GM04503 (cell line): ENCODE measurements at regions not wholly inside any gene's neighbourhood (a gene's known extent, or its start where the extent isn't known, plus 50 kb on each side); places are given as distances from the start of the nearest gene placed in this dataset.
A peak's percentile ranks its signal among the peaks of the same experiment; 100 is the strongest.
"Not testable (repeated sequence)": the region's sequence is repeated elsewhere in the genome, so short reads cannot be mapped to it uniquely, and the experiment has no call there.

Source experiments
- DNase-seq: peaks from one replicate; pipeline ENCODE4 v3.0.0-alpha.2; 2012; ENCODE audit warnings: low read depth

DNA sequence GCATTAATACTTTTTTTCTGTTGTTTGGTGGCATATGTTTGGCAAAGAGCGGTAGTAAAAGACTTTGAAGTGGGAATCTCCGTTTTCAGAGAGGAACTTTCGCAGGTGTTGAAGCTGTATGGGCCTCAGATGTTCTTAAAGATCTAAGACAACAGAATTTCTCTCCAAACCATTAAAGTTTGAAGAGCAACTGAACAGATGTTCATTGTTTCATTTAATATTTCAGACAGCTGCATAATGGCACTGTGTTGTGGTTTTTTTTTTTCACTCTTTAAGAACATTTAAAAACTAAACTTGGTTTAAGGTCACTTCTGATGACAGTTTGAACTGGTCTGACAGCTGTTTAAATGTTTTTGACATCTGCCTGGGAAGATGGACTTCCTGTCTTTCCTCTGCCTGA, 882.7 kb upstream of the PCDH10 start:
- no peak for DNase-seq

DNA sequence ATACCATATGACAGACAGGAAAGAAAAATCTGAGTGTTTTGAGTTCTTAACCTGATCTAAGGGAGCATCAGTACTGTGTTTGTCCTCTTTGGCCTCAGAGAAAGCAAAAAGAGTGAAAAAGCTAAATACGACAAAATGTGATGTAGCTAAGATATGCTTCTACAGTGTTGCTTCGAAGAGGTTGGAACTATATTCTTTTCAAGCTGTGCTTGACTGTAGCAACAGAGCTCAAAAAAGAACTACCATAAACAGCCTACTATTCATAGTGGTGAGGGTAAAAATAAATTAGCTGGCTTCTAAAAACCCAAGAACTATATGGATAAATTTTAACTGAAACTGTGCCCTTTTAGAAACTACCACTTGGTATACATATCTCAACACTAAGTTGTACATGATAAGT, 881.8 kb upstream of the PCDH10 start:
- DNase-seq: no peak

DNA sequence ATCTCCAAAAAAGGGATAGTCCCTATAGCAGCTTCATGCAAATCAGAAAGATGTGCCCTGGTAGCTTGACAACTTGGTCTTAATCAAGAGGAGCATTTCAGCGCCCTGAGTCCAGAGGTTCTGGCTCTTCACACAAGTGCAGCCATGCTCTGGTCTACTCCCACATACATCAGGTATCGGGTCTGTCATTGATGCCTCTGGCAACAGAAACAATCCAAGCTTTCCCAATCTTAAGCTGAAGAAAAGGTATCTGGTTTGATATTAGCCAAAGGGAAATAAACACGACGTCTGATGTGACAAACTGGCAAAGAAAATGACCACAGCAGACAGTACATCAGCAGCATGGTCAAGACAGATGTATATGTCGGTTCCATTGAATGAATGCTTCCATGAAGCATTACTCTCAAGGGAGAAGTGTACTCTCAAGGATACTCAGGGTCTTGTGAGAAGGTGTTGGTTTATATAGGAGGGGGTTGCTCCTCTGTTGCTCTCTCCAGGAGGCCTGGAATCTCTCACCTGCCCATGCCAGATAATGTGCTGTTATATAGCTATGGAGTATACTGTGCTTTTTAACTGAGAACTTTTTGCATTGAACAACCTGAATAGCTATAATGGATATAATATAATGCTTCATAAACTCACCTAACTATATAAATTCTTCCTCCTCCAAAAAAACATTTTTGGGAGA, 879.6 kb upstream of the PCDH10 start:
- no peak for DNase-seq

DNA sequence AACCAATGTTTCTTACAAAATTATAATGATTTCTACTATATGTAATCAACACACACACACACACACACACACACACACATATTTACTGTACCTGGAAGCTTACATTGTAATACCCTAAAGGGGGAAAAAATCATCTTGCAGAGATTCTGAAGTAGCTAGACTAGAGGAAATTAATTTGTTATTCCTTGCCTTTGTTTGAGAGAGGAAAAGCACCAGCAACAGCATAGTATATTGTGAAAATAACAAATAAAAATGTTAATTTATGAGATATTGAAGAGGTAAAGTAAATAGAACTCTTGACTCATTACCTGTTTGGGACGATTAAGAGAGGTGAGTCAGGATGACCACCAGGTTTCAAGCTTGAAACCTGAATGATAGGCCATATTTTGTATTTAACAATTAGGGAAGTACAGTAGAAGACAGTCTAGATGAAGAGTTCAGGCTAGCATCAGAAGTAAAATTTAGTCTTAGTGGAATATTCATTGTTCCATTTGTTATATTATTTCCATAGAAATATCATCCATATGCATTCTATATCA, 873.4 kb upstream of the PCDH10 start:
- no peak for DNase-seq

DNA sequence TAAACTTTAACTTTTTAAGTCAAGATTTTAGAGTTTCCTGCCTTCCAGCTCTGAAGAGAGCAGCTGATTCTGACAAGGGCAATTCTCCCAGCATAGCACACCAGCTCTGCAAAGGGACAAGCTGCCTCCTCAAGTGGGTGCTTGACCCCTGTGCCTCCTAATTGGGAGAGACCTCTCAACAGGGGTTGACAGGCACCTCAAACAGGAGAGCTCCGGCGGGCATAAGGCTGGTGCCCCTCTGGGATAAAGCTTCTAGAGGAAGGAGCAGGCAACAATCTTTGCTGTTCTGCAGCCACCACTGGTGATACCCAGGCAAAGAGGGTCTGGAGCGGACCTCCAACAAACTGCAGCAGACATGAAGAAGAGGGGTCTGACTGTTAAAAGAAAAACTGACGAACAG, 872.9 kb upstream of the PCDH10 start:
- DNase-seq: no peak

DNA sequence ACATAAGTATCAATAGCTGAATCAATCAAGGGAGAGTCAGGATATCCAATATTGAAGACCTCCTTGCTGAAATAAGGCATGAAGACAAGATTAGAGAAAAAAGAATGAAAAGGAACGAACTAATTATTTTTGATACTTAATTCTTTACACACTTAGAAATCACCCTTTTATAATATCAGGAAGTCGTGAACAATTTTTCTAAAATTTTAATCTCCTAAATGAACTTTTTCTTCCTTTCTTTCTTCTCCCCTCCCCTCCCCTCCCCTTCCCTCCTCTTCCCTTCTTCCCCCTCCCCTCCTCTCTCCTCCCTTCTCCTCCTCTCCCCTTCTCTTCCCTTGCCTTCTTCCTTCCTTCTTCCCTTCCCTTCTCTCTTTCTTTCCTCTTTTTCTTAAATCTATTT, 872.1 kb upstream of the PCDH10 start:
- DNase-seq: no peak

DNA sequence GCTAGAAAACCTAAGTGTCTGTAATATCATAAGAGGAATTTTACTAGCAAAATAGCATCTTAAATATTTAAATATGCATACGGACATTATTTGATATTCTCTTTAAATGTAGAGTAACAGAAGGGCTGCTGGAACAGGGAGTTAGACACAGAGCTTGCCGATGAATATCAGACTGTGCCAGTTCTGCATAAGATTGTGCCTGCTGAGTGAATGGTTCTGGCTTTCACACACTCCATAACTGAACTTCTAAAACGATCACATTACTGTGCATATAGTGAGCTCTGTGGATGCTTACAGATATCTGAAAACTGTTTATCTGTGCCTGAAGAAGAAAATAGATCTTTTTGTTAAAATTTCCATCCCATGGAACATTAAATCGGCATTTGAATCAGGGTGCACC, 867.4 kb upstream of the PCDH10 start:
- no peak for DNase-seq

DNA sequence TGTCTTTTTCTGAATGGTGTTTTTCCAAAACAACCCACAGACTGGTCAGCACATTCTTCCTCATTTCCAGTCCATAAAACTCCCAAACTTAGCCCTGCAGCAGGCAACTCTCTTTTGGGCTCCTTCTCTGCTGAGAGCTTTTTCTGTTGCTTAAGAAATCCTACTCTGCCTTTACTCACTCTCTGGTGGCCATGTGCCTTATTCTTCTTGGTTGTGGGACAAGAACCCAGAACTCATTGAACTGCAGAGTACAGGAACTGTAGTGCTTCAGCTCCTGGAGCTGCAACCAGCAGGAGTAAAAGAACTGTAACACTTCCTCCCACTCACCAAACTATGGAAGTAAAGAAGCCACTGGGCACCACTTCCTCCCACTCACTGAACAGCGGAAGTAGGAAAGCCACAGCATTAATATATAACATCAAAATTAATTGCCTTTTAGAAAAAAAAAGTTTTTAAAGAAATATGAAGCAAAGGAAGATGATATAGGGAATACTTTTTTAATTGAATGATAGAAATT, 864.1 kb upstream of the PCDH10 start:
- DNase-seq: no peak

DNA sequence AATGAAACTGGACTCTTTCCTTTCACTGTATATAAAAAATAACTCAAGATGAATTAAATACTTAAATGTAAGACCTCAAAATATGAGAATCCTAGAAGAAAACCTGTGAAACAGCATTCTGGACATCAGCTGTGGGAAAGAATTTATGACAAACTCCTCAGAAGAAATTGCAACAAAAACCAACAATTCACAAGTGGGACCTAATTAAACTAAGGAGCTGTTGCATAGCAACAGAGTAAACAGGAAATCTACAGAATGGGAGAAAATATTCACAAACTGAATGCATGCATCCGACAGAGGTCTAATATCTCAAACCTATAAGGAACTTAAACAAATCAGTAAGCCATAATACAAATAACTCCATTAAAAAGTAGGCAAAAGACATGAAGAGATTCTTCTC, 851.7 kb upstream of the PCDH10 start:
- DNase-seq: peak; percentile 1

DNA sequence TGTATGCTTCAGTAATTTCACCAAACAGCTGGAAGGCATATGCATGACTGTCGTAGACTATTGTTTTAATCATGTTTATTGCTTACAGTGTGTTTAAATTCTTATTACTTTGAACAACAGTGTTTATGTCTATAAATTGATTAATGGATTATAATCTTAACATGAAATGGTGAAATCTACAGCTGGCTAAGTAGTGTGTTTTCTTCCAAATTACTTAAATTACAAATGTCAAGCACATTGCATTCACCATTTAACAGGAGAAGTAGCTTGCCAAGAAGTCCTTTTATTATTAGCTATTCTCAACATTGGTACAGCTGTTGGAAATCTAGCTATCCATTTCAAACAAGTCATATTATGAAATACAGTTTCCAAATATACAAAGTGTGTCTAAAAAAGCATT, 849.3 kb upstream of the PCDH10 start:
- no peak for DNase-seq

DNA sequence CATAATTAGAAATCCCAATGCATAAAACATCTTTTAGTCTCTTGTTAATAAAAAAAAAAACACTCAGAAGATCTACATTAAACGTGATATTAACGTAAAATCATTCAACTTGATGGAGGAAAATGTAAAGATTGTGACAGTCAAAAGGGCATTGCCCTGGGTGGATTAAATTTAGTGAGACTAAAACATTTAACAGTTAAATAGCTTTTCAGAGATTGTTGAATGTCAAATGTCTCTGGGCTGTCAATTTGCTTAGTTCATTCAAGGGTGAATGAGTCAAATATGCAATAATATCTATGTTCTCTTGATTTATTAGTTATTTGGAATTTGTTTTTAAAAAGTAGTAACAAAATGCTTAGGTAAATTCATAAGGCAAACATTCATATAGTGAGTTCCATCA, 836.6 kb upstream of the PCDH10 start:
- DNase-seq: no peak

DNA sequence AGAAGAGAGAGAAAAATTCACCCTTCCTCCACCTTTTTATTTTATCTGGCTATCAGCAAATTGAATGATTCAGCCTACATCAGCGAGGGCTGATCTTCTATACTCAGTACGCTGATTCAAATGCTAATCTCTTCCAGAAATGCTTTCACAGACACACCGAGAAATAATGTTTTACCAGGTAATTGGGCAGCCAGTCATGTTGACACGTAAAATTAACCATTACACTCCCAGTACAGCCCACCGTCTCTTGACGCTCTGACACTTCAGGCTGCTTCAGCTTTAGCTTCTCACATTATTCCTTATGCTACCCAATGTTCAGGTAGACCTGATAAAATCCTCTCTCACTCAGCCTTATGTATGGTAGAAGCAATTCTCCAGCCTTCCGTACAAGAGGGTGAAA, 835.2 kb upstream of the PCDH10 start:
- no peak for DNase-seq

DNA sequence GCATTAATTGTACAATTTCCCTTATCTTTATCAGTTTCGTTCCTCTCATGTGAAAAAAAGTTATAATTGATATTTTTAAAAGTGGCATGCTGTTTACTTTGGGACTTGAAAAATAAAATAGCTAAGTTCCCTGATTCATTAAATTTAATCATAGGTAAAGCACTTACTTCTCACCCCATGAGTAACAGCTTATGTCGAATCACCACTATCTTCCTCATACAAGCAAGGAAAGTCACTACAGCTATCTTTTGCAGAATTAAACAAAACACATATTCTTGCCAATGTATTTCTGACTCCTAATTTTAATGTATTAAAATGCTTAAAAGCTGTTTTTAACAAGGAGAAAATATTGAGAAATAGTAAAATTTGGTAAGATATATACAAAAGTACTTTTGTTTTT, 832.4 kb upstream of the PCDH10 start:
- DNase-seq: no peak

DNA sequence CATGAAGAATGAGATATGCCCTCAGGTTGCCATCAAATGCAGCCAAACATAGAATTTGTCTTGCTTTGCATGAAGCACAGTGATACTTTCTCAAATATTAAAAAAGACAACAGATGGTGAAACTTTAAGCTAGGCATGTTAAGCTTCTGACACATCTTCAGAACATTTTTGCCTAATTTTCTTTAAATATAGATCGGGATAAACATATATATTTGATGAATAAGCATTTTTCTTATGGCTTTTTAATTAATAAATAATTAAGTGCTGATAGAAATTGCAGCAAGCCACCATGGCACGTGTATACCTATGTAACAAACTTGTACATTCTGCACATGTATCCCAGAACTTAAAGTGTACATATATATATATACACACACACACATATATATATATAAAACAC, 831.2 kb upstream of the PCDH10 start:
- no peak for DNase-seq

DNA sequence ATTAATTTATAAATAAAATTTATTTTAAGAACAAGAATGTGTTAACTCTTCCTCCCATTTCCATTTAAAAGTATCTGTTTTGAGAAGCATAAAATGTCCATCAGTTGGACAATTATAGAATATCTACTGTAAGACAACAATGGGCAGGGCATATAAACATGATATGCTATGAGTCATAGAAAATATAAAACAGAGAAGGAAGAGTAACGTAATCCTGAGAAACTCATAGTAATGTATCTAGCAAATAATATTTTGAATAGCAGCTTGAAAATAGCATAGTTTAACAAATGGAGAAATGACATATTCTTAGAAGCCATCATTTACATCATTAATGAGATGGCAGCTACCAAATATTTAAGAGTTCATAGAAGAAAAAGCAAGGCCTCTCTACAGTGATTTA, 820.3 kb upstream of the PCDH10 start:
- DNase-seq: no peak

DNA sequence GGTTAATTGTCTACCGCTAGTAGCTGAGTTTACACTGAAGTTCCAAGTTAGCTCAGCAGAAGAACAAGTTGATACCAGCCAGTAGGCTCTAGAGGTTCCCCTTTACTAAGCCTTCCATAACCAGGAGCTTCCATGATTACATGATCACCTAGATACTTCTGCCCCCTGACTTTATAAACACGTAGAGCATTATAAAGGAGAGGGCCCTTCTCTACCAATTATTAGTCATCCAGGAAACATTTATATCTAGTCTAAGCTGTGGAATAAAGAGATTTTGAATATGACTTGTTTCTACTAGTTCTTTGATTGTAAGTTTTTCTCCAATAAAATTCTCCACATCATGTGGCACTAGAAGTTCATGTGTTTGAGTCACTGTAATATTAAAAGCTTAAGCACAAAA, 818.1 kb upstream of the PCDH10 start:
- no peak for DNase-seq

DNA sequence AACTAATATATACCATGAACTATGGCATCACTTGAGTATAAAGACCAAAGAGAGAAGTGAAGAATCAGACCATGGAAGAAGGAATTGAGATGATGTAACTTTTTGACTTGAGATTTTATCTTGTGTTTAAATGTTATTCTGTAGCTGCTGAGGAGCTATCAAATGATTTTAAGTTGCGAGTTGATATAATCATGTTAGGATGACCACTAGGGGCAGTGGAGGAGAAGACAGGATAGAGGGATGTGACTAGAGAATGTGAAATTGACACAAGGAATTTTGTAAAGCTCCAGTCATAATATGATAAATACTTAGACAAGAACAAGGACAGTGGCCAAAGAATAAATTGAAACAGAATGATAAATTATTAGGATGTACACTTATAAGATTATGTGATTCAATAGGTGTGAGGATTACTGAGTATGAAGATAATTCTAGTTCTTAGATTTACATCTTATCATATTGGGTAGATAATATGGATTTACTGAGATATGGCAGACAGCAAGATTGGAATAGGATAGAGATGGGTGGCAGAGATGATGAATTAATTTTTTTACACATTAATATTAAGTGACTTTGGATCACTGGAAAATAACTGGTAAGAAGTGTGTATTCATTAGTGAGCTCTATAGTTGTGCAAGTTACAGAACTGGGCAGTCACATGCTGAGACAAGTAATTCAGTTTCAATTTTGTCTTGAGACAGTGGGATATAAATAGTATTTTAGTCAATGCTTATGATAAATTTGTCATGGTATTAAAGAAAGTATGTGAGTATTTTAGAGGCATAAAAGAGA, 816.0 kb upstream of the PCDH10 start:
- DNase-seq: no peak

DNA sequence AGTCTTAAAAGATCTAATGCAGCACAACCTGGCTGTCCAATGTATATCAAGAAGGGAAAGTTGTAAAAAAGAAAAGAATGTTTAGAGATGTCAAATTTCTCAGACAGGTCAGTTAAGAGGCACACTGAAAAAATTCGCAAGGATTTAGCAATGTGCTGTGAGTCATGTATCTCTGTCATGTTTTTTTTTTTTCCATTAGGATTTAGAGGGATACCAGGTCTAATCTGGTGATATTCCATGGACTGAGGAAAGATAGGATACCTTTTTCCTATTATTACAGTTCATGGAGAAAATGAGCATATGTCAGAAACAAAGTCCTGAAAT, 815.4 kb upstream of the PCDH10 start:
- DNase-seq: no peak

DNA sequence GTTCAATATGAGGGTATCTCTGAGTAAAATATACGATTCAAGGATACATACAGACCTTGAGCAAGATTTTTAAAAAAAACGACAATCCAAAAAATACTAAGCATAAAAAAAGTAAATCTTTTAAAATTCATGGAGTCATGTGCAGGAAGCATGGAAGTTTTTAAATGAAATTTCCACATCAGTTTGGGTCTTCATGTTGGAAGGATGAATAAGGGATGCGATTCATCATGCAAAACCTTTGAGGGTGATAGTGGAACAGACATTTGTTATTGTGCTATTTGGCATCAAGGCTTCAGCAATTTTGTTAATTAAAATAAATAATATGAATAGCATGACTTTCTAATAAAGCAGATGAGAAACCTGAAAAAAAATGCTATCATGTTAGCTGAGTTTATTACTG, 815.0 kb upstream of the PCDH10 start:
- DNase-seq: no peak

DNA sequence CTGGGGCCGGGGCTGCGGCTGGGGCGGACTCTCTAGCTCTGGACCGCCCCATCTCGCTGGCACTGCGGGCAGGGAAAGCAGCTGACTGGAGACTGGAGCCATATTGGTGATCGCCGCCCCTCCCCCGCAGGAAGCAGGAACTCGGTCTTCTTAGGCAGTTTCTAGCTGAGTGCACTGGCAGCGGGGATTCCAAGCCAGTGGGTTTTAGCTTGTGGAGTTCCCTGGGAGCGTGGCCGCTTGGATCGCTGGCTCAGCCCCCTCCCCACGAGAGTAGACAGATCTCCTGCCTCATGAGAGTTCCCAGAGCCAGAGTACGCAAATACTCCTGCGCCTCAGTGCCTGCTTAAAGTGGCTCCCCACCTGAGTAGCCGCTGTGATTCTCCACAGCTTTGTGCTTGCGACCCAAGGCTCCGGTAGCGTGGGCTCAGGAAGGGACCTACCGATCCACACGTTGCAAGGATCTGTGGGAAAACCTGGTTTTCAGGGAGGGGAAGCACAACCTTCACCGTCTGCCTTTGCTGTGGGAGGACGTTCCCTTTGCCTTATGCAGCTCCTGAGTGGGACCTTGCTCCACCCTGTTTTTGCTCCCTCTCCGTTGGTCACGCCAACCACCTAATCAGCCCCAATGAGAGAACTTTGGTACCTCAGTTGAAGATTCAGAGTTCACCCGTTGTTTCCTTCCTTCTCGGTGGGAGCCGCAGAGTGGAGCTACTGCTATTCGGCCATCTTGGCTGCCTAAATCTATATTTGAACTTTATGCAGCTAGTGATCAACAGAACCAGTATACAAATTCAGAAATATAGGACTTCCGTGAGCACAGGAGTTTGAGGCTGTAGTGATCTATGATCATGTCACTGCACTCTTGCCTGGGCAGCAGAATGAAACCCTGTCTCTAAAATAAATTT, 803.9 kb upstream of the PCDH10 start:
- DNase-seq: no peak

DNA sequence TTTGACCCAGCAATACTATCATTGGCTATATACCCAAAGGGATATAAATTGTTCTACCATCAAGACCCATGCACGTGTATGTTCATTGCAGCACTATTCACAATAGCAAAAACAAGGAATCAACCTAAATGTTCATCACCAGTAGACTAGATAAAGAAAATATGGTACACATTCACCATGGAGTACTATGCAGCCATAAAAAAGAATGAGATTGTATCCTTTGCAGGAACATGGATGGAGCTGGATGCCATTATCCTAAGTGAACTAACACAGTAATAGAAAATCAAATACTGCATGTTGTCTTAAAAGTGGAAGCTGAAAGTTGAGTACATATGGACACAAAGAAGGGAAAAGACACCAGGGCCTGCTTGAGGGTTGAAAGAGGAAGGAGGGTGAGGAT, 803.1 kb upstream of the PCDH10 start:
- DNase-seq: no peak

DNA sequence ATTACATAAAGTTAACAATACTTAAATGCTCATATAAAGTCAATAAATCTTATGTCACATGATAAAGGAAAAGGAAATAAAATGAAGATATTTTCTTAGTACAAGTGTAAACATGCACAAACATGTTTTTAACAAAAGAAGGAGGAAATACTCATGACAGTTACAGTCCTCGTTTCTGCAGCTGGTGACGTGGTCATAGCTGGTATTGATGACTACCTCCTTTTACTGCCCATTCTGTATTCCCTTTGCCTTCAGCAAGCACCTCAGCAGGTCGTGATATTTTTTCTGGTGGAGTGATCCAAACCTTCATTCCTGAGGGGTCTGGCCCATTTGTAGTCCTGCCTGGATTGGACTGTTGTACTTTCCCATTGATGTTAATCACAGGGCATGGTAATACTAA, 797.5 kb upstream of the PCDH10 start:
- DNase-seq: not testable (repeated sequence)

DNA sequence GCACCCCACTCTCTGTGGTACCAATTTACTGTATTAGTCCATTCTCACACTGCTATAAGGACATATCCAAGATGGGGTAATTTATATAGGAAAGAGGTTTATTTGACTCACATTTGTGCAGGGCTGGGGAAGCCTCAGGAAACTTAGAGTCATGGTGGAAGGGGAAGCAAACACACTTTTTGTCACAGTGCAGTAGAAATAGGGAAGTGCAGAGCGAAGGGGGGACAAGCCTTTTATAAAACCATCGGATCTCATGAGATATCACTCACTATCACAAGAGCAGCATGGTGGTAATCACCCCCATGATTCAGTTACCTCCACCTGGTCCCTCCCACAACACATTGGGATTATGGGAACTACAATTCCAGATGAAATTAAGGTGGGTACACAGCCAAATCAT, 766.9 kb upstream of the PCDH10 start:
- DNase-seq: no peak
